ENCODE measurements at regions not wholly inside any gene's neighbourhood (a gene's known extent, or its start where the extent isn't known, plus 50 kb on each side); places are given as distances from the start of the nearest gene placed in this dataset.
"Not testable (repeated sequence)": the region's sequence is repeated elsewhere in the genome, so short reads cannot be mapped to it uniquely, and the experiment has no call there.

- in situ Hi-C loops (cut with HindIII; ENCODE audit: low pct_unique_long_range_greater_than_20kb, low sequenced_read_pairs): no loop called here
- DNase-seq (ENCODE audit: low read depth in 1 of 2, low spot score in 1 of 2): no peak
- TF ChIP-seq JUND (IDR thresholded peaks at IDR 0.05; ENCODE audit: low read depth): no peak
These were observed 52.6 kb upstream of the AGA start for GRCh38 chr4:177494791-177495190.

GRCh38 chr4:177495626-177496025, 53.4 kb upstream of the AGA start:
- DNase-seq (ENCODE audit: low read depth in 1 of 2, low spot score in 1 of 2); in situ Hi-C loops (cut with HindIII; ENCODE audit: low pct_unique_long_range_greater_than_20kb, low sequenced_read_pairs): not testable (repeated sequence)

- TF ChIP-seq JUND (IDR thresholded peaks at IDR 0.05; ENCODE audit: low read depth): no peak
- in situ Hi-C loops (cut with HindIII; ENCODE audit: low pct_unique_long_range_greater_than_20kb, low sequenced_read_pairs): no loop called here
- no peak for DNase-seq (ENCODE audit: low read depth in 1 of 2, low spot score in 1 of 2)
These were observed 57.3 kb upstream of the AGA start for GRCh38 chr4:177499537-177499936.

GRCh38 chr4:177505171-177505615, 63.0 kb upstream of the AGA start:
- DNase-seq (ENCODE audit: low read depth in 1 of 2, low spot score in 1 of 2): no peak
- in situ Hi-C loops (cut with HindIII; ENCODE audit: low pct_unique_long_range_greater_than_20kb, low sequenced_read_pairs): no loop called here
- no peak for TF ChIP-seq JUND (IDR thresholded peaks at IDR 0.05; ENCODE audit: low read depth)

- in situ Hi-C loops (cut with HindIII; ENCODE audit: low pct_unique_long_range_greater_than_20kb, low sequenced_read_pairs): no loop called here
- TF ChIP-seq JUND (IDR thresholded peaks at IDR 0.05; ENCODE audit: low read depth): no peak
- DNase-seq (ENCODE audit: low read depth in 1 of 2, low spot score in 1 of 2): no peak
These were observed 66.4 kb upstream of the AGA start for GRCh38 chr4:177508662-177509061.

GRCh38 chr4:177509226-177509745, 67.0 kb upstream of the AGA start:
- no peak for DNase-seq (ENCODE audit: low read depth in 1 of 2, low spot score in 1 of 2)
- no peak for TF ChIP-seq JUND (IDR thresholded peaks at IDR 0.05; ENCODE audit: low read depth)
- in situ Hi-C loops (cut with HindIII; ENCODE audit: low pct_unique_long_range_greater_than_20kb, low sequenced_read_pairs): no loop called here

- DNase-seq (ENCODE audit: low read depth in 1 of 2, low spot score in 1 of 2): peak; percentile 35 to 95
- in situ Hi-C loops (cut with HindIII; ENCODE audit: low pct_unique_long_range_greater_than_20kb, low sequenced_read_pairs): no loop called here
- TF ChIP-seq JUND (IDR thresholded peaks at IDR 0.05; ENCODE audit: low read depth): no peak
These were observed 69.4 kb upstream of the AGA start for GRCh38 chr4:177511611-177512010.

GRCh38 chr4:177512646-177513045, 70.4 kb upstream of the AGA start:
- DNase-seq (ENCODE audit: low read depth in 1 of 2, low spot score in 1 of 2): no peak
- no peak for TF ChIP-seq JUND (IDR thresholded peaks at IDR 0.05; ENCODE audit: low read depth)
- in situ Hi-C loops (cut with HindIII; ENCODE audit: low pct_unique_long_range_greater_than_20kb, low sequenced_read_pairs): no loop called here

GRCh38 chr4:177517862-177518261, 75.6 kb upstream of the AGA start:
- DNase-seq (ENCODE audit: low read depth in 1 of 2, low spot score in 1 of 2): no peak
- no peak for TF ChIP-seq JUND (IDR thresholded peaks at IDR 0.05; ENCODE audit: low read depth)
- in situ Hi-C loops (cut with HindIII; ENCODE audit: low pct_unique_long_range_greater_than_20kb, low sequenced_read_pairs): no loop called here

- in situ Hi-C loops (cut with HindIII; ENCODE audit: low pct_unique_long_range_greater_than_20kb, low sequenced_read_pairs): no loop called here
- TF ChIP-seq JUND (IDR thresholded peaks at IDR 0.05; ENCODE audit: low read depth): no peak
These were observed 77.4 kb upstream of the AGA start for GRCh38 chr4:177519481-177520260.

GRCh38 chr4:177528620-177529019, 86.4 kb upstream of the AGA start:
- no peak for DNase-seq (ENCODE audit: low read depth in 1 of 2, low spot score in 1 of 2)
- in situ Hi-C loops (cut with HindIII; ENCODE audit: low pct_unique_long_range_greater_than_20kb, low sequenced_read_pairs): no loop called here
- no peak for TF ChIP-seq JUND (IDR thresholded peaks at IDR 0.05; ENCODE audit: low read depth)

More at GRCh38 chr4:177519481-177520260, 77.4 kb upstream of the AGA start:
- no peak for DNase-seq (ENCODE audit: low read depth in 1 of 2, low spot score in 1 of 2)

GRCh38 chr4:177530561-177530960, 88.3 kb upstream of the AGA start:
- peak in 1 of 2 experiments; percentile 4 for DNase-seq (ENCODE audit: low read depth in 1 of 2, low spot score in 1 of 2)
- TF ChIP-seq JUND (IDR thresholded peaks at IDR 0.05; ENCODE audit: low read depth): no peak
- in situ Hi-C loops (cut with HindIII; ENCODE audit: low pct_unique_long_range_greater_than_20kb, low sequenced_read_pairs): no loop called here

- in situ Hi-C loops (cut with HindIII; ENCODE audit: low pct_unique_long_range_greater_than_20kb, low sequenced_read_pairs): no loop called here
- DNase-seq (ENCODE audit: low read depth in 1 of 2, low spot score in 1 of 2): no peak
- TF ChIP-seq JUND (IDR thresholded peaks at IDR 0.05; ENCODE audit: low read depth): no peak
These were observed 90.1 kb upstream of the AGA start for GRCh38 chr4:177532358-177532757.

GRCh38 chr4:177534841-177535240, 92.6 kb upstream of the AGA start:
- DNase-seq (ENCODE audit: low read depth in 1 of 2, low spot score in 1 of 2); in situ Hi-C loops (cut with HindIII; ENCODE audit: low pct_unique_long_range_greater_than_20kb, low sequenced_read_pairs): not testable (repeated sequence)
